Activated T-cell treated with anti-CD3 and anti-CD28 coated beads, Interleukin-2, amount 50 U/mL, for 48 hours (primary cell): ENCODE measurements at regions not wholly inside any gene's neighbourhood (a gene's known extent, or its start where the extent isn't known, plus 50 kb on each side); places are given as distances from the start of the nearest gene placed in this dataset.

ENCODE experiments used
- DNase-seq, 2 experiments: peaks; one replicate each; pipeline ENCODE4 v3.0.0-alpha.2; 2020

- DNase-seq, result peak in 1 of 2 experiments; percentile 7
Measured at GRCh38 chr14:101110729-101111619, 207.5 kb upstream of the RTL1 start.

DNA sequence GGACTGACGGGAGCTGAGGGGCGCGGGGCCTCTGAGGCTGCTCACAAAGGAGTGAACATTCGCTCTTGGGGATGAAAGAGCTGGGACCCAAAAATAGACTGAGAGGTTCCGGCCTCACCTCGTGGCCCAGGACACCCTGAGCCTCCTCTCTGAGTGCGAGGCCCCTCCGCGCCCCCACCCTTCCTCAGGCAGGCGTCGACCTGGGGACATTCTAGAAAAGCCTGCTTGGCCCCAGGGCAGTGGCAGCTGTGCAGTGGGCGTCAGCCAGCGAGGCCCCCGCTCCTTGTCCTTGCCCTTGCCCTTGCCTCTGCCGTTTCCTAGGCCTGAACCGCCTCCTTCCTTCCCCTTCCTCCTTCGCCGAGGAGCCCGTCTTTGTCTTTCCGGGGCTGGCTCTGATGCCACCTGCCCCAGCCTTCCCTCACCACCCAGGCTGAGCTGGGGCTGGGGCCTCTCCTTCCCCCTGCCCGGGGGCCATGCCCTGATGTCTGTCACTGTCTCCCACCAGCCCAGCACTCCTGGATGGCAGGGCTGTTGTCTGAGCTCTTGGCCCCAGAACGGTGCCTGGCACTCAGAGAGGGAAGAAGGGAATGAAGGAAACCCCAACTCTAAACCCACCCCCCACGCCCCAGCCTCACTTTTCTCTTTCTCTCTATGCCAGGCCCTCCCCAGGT lies 208.2 kb upstream of the RTL1 start:
- DNase-seq, result peak in 1 of 2 experiments; percentile 4

GRCh38 chr14:101112351-101113107 lies 209.0 kb upstream of the RTL1 start:
- no peak for DNase-seq

GRCh38 chr14:101113108-101113612 lies 209.6 kb upstream of the RTL1 start:
- peak in 1 of 2 experiments; percentile 1 for DNase-seq

- DNase-seq, result no peak
Measured at GRCh38 chr14:101113835-101114725, 210.6 kb upstream of the RTL1 start.

GRCh38 chr14:101114726-101115515 lies 211.4 kb upstream of the RTL1 start:
- no peak for DNase-seq

DNA sequence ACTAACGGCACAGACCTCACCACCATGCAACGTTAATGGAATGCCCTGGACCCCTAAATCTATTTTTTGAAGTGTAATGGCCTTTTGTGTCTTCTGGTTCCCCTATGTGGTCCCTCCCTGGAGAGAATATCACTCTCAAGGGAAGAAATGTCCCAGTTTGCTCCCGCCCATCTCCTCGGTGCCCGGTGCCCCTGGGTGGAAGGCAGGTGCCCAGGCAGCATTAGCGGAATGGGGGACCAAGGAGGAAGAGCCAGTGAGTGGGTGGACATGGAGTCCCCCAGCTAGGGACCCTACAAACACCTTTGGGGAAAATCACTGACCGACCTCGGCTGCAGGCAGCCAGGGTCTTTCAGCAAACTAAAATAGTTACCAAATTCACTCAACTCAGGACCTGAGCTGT lies 212.1 kb upstream of the RTL1 start:
- DNase-seq, result no peak

- peak in 1 of 2 experiments; percentile 0 for DNase-seq
Measured at GRCh38 chr14:101116065-101116464, 212.5 kb upstream of the RTL1 start.

GRCh38 chr14:101116486-101117130 lies 213.1 kb upstream of the RTL1 start:
- DNase-seq, result no peak

- DNase-seq, result no peak
Measured at GRCh38 chr14:101117543-101117942, 214.0 kb upstream of the RTL1 start.

GRCh38 chr14:101118233-101118632 lies 214.7 kb upstream of the RTL1 start:
- DNase-seq, result no peak

DNA sequence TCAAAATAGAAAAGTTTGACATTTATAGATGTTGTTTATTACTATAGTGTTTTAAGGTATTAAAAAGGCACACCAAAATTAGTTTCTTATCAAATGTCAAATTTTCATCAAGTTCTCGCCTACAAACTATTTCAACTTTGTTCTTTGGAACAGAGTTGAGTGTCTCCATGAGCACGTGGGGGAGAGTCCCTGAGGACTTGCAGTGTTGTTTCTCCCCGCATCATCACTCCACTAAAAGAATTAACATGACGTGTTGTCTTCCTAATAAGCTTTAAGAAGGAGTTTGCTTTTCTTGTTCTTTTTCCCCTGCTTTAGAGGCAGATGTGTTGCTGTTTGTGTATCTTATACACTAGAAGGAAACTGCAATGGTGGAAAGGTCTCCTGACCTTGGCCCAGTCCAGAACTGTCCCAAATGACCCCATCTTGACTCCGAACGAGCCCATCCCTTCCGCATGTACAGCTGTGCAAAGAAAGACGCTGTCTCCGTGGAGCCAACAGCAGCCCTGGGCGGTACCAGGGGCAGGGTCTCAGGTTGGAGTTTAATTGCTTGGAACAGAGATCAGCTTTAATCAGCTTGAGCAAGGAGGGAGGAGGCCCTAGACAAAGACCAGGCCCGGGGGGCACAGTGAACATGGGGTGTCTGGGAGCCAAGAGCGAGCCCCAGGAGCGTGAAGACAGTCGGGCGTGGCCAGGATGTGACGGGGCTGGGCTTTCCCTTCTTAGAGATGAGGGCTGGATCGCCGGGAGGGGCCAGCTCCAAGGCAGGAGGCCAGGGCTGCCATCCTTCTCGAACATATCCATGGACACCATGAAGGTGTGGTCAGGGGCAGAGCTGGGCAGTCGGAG lies 215.4 kb upstream of the RTL1 start:
- peak in 1 of 2 experiments; percentile 7 for DNase-seq

DNA sequence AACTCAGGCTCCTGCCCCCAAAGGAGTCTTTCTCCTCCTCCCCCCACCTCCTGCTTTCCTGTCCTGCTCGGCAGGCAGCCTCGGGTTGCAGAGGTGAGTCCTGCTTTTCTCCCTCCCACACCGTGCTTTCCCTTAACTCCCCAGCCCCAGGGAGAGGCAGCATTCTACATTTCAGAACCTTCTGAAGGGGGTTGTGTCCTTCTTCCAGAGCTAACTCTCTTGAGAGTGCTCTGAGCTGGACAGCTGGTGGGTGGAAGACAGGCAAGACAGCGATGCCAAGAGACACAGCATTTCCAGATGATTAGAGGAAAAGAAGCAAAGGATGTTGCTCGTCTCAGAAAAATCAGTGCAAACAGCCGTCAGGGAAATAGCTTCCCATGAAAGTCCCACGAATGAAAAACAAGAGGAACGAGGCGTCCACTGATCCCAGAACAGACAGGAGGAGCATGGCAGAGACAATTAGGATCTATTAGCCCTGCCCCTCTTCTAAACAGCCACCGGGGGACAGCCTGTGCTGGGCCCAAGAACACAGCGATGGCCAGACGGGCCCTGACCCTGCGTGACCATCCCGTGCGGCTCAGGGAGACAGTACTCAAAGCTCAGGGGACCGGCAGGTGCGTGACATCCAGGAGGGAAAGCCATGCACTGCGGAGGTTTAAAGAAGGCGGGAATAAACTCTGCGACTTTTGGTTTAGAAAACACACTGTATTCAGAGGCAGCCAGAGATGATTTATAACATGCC lies 216.5 kb upstream of the RTL1 start:
- DNase-seq, result peak; percentile 11 to 13

DNA sequence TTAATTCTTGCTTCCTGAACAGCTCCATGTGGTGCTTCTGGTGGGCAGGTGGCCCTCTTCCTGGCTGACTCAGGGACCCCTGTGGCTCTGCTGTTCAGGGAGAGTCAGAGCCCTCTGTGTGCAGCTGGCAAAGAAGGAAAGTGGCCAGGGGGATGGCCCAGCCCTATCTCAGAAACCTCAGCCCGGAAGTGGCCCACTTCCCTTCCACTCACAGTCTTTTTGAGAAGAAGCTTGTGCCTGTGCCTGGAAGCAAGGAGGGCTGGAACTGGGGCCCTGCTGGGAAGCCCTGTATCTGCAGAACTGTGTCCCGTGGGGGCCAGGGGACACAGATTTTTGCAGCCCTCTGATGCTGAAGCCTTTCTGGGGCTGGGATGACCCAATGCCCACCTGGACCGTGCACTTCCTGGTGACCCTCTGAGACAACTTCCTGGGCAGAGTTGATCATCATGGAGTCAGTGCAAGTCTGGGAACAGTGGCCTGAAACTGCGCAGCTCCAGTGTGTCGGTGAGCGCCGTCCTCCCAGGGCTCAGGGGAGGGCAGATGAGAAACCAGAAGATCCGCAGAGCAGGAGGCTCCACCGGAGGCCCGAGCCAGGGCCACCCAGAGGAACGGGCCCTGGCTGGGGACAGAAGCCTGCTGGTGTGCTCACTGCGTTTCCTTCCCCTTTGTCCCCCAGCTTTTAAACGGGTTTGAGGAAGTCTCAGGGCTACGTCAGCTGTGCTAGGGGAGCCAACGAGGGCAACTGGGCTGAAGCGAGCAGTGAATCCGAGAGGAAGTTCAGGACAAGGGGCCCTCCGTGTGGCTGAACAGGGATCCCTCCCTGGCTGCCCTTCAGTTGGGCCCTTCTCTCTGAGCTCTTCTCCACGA lies 217.4 kb upstream of the RTL1 start:
- peak; percentile 22 to 37 for DNase-seq

GRCh38 chr14:101121508-101122139 lies 218.1 kb upstream of the RTL1 start:
- DNase-seq, result peak in 1 of 2 experiments; percentile 7

- peak; percentile 4 to 8 for DNase-seq
Measured at GRCh38 chr14:101122237-101123141, 219.0 kb upstream of the RTL1 start.
